GM10248 (cell line): ENCODE measurements at regions not wholly inside any gene's neighbourhood (a gene's known extent, or its start where the extent isn't known, plus 50 kb on each side); places are given as distances from the start of the nearest gene placed in this dataset.
"Not testable (repeated sequence)": the region's sequence is repeated elsewhere in the genome, so short reads cannot be mapped to it uniquely, and the experiment has no call there.

Source experiments
- CTCF ChIA-PET: fragments of 300-600 bp; sonication (Branson Sonifier 250); formaldehyde crosslinking; extraction: SDS; loops from one replicate; lab custom pipeline; 2021; ENCODE audit warnings: antibody characterized with exemption; lab: Yijun Ruan, JAX
- POLR2A ChIA-PET: fragments of 350-650 bp; sonication (Branson Sonifier 250); formaldehyde crosslinking; extraction: SDS; loops from one replicate; lab custom pipeline; 2020; ENCODE audit warnings: antibody characterized with exemption; lab: Yijun Ruan, JAX
- DNase-seq: peaks from one replicate; pipeline ENCODE4 v3.0.0; 2012; ENCODE audit errors: extremely low spot score
- TF ChIP-seq, protein P1 (sequence below): IDR thresholded peaks from 2 replicates; pipeline ENCODE4 v1.5.1; 2012; ENCODE audit warnings: mild to moderate bottlenecking, low read depth; ENCODE audit errors: extremely low read depth, missing control alignments, control extremely low read depth

DNA sequence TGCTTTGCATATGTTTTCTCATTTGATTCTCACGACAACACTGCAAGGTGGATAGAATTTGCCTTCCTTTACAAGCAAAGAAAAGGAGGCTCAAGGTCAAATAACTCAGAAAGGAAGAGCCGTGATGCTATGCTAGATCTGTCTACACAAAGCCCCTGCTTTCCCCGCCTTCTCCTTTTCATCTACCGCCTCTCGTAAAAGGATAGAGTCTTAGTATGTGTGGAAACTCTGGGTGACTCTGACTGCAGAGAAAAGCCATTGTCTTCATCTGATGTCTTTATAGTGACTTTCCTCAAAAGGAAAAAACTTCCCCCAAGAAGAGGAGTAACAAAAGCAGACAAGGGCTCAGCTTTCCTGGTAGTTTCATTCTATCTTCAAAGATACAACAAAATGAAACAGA is 292.7 kb downstream of the ACTR3B start:
- TF ChIP-seq, protein P1, sequence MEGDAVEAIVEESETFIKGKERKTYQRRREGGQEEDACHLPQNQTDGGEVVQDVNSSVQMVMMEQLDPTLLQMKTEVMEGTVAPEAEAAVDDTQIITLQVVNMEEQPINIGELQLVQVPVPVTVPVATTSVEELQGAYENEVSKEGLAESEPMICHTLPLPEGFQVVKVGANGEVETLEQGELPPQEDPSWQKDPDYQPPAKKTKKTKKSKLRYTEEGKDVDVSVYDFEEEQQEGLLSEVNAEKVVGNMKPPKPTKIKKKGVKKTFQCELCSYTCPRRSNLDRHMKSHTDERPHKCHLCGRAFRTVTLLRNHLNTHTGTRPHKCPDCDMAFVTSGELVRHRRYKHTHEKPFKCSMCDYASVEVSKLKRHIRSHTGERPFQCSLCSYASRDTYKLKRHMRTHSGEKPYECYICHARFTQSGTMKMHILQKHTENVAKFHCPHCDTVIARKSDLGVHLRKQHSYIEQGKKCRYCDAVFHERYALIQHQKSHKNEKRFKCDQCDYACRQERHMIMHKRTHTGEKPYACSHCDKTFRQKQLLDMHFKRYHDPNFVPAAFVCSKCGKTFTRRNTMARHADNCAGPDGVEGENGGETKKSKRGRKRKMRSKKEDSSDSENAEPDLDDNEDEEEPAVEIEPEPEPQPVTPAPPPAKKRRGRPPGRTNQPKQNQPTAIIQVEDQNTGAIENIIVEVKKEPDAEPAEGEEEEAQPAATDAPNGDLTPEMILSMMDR = no peak
- CTCF ChIA-PET = interaction anchor here (1.6 kb wide), 1 partner anchor 17 kb away, joined by 4 read pairs; no protein-coding TSS in a partner anchor
- POLR2A ChIA-PET = no interaction called here

DNA sequence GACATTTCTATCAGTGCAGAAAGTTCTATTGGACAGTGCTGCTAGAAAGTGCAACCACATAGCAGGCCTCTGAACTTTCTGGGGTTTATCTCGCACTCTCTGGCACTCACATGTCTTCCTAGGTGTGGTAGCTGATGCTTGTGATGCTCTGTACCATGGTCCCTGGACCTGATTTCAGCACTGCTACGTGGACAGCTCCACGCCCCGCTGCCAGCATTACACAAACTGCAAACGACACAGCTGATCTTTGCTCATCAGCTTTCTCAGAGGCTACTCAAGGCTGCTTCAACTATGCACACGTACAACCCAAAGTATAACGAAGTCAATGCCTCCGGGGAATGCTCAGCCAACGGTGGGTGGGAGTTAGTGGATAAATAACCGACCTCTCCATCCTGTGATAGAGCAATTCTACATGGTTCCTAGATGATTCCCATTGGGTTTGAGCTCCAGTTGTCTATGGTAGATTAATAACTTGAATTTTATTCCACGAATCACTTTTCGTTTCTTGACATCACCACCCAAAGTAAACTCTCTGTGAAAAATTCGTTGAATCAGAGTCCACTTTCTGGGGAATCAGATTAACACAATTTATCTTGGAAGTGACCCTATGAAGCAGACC is 302.5 kb downstream of the ACTR3B start:
- no peak for DNase-seq
- ChIA-PET CTCF (no interaction called here), POLR2A (no interaction called here)
- TF ChIP-seq, protein P1 = no peak

More for the DNA sequence above, 292.7 kb downstream of the ACTR3B start:
- no peak for DNase-seq

GRCh38 chr7:153065051-153065450 is 305.5 kb downstream of the ACTR3B start:
- DNase-seq = no peak
- ChIA-PET CTCF (interaction anchor here (1.0 kb wide), 1 partner anchor 11 kb away, joined by 3 read pairs; no protein-coding TSS in a partner anchor), POLR2A (no interaction called here)
- TF ChIP-seq, protein P1 = no peak

DNA sequence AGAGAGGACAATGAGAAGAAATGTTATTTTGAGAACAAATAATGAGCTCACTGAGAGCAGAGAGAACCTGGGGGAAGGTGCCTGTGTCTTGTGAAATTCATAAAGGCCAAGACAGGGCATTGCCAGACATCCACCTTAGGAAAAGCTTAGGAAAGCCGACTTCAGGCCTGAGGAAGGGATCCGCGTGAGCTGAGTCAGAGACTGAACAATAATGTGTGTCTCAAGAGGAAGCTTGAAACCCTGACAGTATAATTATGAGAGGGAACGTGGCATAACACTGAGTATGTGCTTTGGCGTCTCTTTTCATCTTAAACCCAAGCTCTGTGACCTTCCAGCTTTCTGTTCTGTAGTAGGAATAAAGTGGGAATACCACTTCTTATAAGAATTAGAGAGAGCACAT is 307.2 kb downstream of the ACTR3B start:
- TF ChIP-seq, protein P1 = no peak
- ChIA-PET POLR2A (no interaction called here), CTCF (interaction anchor here (1.3 kb wide), 1 partner anchor 9 kb away, joined by 4 read pairs; no protein-coding TSS in a partner anchor)
- DNase-seq = no peak

DNA sequence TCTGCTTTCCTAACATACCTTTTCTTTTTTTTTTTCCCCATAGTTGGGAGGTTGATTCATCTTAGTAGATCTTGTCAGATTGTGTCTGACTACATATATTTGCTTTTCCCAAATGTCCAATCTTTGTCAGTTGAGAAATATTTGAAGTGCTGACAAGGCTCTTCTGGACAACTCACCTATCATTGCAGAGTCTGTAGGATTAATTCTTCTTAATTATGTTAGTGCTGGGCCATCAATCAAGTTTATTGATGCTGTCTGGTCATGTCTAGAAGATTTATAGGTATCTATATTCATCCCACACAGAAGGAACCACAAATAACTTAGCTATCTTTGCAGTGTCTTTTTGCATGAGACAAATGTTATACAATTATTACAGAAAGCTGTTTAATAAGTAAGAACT is 310.6 kb downstream of the ACTR3B start:
- no peak for DNase-seq
- ChIA-PET POLR2A (no interaction called here), CTCF (interaction anchor here (1.4 to 1.7 kb wide), 2 partner anchors 9 to 17 kb away, joined by 4 read pairs; no protein-coding TSS in a partner anchor)
- TF ChIP-seq, protein P1 = no peak

DNA sequence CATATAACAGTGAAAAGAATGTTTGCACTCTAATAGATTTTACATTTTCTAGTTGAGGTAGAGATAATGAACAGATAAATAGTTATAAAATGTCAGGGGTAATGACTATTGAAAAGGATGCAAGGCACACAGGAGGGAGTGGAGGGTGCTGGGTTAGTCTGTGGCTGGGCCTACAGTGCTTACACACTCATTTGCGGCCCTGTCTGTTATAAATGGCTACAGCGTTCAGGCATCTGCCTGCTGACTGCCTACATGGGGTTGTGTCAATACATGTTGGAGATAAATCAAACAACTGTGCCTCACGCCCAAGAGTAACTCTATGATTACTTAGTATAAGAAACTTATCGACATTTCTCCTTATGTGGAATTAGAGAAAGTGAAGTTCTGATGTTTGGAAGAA is 313.3 kb downstream of the ACTR3B start:
- POLR2A ChIA-PET = no interaction called here
- CTCF ChIA-PET = no interaction called here
- no peak for DNase-seq
- TF ChIP-seq, protein P1 = no peak

GRCh38 chr7:153076289-153076688 is 316.7 kb downstream of the ACTR3B start:
- CTCF ChIA-PET = interaction anchor here (0.9 to 1.8 kb wide), 2 partner anchors 10 to 12 kb away, joined by 3 to 4 read pairs; no protein-coding TSS in a partner anchor
- POLR2A ChIA-PET = not testable (repeated sequence)

More at GRCh38 chr7:153076289-153076688, 316.7 kb downstream of the ACTR3B start:
- DNase-seq = not testable (repeated sequence)
